Epidermal melanocyte (primary cell): ENCODE measurements at regions not wholly inside any gene's neighbourhood (a gene's known extent, or its start where the extent isn't known, plus 50 kb on each side); places are given as distances from the start of the nearest gene placed in this dataset.
"Not testable (repeated sequence)": the region's sequence is repeated elsewhere in the genome, so short reads cannot be mapped to it uniquely, and the experiment has no call there.

ENCODE experiments used
- DNase-seq: peaks from one replicate; pipeline ENCODE4 v3.0.0; 2011; ENCODE audit warnings: low spot score; ENCODE audit not compliant: insufficient read length

DNA sequence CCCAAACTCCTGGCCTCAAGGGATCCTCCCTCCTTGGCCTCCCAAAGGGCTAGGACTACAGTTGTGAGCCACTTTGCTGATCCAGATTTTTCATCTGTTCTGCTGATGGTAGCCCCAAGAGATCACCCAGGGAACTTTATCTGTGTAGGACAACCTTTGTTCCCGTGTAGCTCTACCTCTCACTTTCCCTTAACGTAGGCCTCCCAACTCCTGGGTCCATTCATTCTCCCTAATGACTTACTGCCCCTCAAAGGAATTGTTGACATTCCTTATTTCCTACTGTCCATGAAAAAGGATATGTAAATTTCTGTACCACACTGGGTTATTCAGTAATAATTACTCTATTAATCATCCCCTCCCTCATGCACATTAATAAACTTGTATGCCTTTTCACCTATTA lies 51.0 kb upstream of the PHF24 start:
- no peak for DNase-seq

GRCh38 chr9:34899535-34900158 lies 58.4 kb upstream of the PHF24 start:
- peak; percentile 48 for DNase-seq

DNA sequence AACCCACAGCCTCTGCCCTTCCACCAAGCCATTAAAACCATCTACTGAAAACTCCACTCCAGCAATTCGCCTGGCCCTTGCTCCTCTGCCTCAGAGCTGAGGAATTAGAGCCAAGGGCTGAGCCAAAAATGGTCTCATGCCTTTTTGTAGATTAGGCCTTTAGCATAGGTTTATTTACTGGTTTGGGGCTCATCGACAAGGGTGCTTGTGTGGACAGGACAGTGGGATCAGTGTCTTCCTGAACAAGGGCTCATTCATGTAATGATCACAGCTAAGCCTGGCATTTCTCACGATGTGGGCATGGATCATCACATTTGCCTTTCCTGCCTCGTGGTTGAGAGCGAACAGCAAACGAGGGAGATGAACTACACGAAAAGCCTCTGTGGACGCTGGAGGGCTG lies 59.2 kb upstream of the PHF24 start:
- peak; percentile 61 for DNase-seq

GRCh38 chr9:34896112-34896511 lies 62.0 kb upstream of the PHF24 start:
- no peak for DNase-seq

GRCh38 chr9:34892886-34893285 lies 65.2 kb upstream of the PHF24 start:
- no peak for DNase-seq

GRCh38 chr9:34891386-34891785 lies 66.7 kb upstream of the PHF24 start:
- DNase-seq = no peak

DNA sequence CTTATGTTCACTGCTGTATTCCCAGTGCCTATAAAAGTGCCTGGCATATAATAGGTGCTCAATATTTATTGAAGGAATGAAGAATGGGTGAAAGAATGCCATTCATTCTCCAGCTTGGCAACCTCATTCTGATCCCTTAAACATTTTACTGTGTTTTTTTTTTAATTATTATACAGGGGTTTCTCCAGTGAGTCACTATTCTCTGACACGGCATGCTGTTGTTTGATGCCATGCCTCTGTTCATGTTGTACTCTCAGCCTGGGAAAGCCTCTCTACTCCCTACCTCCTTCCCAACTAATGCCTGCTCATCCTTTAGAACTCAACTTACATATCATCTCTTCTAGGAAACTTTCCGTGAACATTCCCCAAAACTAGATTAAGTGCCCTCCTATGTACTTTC lies 70.2 kb upstream of the PHF24 start:
- no peak for DNase-seq

DNA sequence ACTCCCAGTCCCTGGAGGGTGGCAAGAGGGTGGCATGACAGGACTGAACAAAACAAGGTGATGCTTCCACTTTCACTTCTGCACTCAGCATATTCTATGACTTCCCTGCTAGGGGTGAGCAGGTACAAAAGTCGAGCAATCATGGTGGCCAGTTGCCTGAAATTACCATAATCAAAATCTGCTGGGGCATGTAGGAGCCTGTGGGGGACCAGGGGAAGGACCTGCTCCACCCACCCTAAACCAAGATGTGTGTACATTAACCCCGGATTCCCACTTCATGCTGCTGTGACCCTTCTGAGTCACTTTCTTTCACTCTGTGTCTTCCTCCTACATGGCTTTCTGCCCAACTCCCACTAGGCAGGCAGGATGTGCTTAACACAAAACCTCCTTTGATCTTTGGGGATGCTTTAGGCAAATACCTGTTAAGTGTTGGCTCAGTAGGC lies 73.3 kb upstream of the PHF24 start:
- DNase-seq = no peak

DNA sequence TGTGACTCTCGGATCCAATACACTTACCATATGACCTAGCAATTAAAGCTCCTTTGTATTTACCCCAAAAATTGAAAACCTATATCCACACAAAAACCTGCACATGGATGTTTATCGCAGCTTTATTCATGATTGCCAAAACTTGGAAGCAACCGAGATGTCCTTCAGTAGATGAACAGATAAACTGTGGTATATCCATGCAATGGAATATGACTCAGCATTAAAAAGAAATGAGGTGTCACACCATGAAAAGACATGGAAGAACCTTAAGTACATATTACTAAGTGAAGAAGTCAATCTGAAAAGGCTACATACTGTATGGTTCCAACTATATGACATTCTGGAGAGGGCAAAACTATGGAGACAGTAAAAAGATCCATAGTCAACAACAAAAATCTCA lies 82.0 kb upstream of the PHF24 start:
- DNase-seq = no peak

DNA sequence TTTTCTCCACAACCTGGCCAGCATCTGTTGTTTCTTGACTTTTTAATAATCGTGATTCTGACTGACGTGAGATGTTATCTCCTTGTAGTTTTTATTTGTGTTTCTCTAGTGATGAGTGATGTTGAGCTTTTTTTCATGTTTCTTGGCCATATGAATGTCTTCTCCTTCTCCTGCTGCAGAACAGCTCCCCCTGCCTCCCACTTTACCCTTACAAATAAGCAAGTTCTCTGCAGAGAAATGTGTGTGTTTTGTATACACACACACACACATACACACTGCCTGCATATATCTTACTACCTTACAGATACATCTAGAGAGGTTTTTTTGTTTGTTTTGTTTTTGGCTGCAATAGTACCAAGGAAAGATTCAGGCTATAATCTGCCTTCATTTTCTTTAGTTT lies 88.7 kb upstream of the PHF24 start:
- no peak for DNase-seq

DNA sequence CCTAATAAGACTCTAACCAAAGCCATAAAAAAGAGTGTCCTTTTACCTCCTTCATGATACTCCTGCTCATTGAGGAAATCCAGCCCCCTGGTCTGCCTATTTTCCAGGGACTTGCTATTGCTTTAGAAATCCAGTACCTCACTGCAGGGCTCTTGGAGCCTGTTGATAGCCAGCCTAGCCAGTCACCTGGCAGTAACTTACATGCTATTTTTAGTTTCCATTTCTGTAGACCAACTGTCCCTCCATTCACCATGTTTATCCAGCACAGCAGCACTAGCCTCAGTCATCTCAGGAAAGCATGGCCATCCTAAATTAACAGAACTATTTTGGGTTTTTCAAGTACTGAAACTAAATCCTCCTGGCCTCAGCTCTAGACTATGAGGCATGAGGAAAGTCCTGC lies 91.5 kb upstream of the PHF24 start:
- no peak for DNase-seq

GRCh38 chr9:34863426-34863825 lies 94.7 kb upstream of the PHF24 start:
- DNase-seq = no peak

- DNase-seq = no peak
These were observed 95.2 kb upstream of the PHF24 start for GRCh38 chr9:34862836-34863235.

GRCh38 chr9:34862043-34862442 lies 96.0 kb upstream of the PHF24 start:
- no peak for DNase-seq

DNA sequence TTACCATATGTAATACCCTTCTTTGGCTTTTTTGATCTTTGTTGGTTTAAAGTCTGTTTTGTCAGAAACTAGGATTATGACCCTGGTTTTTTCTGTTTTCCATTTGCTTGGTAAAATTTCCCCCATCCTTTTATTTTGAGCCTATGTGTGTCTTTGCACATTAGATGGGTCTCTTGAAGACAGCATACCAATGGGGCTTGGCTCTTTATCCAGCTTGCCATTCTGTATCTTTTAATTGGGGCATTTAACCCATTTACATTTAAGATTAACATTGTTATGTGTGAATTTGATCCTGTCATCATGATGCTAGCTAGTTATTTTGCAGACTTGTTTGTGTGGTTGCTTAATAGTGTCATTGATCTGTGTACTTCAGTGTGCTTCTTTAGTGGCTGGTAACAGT lies 103.1 kb upstream of the PHF24 start:
- not testable (repeated sequence) for DNase-seq

- DNase-seq = no peak
These were observed 120.1 kb upstream of the CCL21 start for GRCh38 chr9:34830068-34830467.

GRCh38 chr9:34826999-34827538 lies 117.1 kb upstream of the CCL21 start:
- DNase-seq = no peak

DNA sequence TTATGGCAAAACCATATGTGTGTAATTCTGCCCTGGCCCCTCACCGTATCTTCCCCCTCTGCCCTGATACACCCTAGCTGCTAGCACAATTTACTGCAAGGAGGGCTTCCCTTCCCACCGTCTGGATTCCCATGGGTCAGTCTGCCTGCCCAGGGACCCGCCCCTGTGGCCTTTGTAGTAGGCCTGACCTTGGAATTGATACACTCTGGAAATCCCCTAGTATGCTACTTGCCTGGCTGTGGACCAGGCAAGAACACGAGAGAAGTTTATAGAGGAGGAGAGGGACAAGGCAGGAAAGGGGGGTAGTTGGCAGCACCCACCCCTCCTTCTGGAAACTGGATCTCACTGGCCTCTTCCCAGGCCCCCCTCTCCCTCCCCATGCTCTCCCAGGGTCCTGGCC lies 115.8 kb upstream of the CCL21 start:
- DNase-seq = no peak

DNA sequence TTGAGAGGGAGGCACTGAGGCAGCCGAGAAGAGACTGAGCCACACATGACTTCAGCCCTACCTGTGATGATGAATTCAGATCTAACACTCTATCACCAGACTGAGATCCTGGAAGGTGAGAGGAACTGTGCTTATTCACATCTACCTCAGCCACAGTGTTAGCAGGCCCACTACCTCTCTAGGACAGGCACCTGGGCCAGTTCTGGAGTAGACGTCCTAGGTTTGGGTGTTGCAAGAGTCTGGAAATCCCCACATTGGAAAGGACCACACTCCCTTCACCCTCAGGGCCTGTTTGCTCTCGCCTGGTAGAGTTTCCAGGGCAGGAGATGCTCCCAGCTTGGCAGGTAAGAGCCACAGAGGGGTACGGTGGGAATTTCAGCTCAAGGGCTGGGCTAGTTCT lies 113.8 kb upstream of the CCL21 start:
- DNase-seq = no peak

- DNase-seq = no peak
These were observed 100.2 kb upstream of the CCL21 start for GRCh38 chr9:34810187-34810524.

DNA sequence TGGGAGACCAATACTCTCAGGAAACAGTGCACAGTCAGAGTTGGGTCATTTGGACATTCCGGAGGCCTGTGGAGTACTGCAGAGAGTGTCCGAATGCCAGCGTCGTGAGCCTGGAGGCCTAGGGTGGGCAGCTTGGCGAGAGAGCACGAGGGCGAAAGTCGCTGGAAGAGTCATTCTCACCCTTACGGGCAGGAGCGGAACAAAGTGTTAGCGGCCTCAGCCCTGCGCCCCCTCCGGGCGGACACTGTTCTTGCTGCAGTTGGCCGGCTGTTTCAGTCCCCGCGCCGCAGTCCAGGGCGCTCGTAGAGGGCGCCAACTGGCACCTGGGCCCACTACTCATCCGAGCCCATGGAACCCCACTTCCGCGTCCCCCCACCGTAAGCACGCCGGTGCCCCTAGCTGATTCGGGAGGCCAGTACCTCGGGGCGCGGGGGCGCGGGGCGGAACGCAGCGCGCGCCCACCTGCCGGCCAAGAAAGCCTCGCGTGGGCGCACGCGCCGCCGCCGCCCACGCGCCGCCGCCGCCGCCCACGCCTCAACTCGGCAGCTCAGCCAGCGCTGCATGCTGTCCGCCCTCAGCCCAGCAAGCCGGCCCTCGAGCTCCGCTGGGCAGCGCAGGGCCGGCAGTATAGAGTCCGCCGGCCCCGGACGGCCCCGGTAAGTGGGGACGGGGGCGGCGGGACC lies 99.7 kb upstream of the CCL21 start:
- no peak for DNase-seq

- no peak for DNase-seq
These were observed 93.0 kb upstream of the CCL21 start for GRCh38 chr9:34802916-34803315.

DNA sequence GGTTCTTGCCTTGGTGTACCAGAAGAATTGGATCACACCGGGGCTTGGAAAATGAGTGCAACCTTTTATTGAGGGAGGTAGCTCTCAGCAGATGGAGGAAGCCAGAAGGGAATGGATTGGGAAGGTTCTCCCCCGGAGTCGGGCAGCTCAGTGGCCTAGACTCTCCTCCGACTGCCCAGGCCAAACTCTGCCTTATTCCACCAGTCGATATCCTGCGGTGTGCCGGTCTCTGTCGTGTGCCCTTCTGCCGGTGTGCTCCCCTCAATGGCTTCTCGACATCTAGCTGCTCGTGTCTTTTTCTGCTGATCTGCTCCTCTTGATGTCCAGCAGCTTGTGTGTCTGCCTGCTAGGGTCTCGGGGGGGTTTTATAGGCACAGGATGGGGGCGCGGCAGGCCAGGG lies 87.4 kb upstream of the CCL21 start:
- no peak for DNase-seq
